ENCODE measurements at regions not wholly inside any gene's neighbourhood (a gene's known extent, or its start where the extent isn't known, plus 50 kb on each side); places are given as distances from the start of the nearest gene placed in this dataset.

GRCh38 chr10:53166325-53166724 lies 393.7 kb upstream of the MBL2 start:
- TF ChIP-seq CTCF (IDR thresholded peaks at IDR 0.05 in 8 of 11, conservative IDR thresholded peaks at IDR 0.05 in 3 of 11): no peak
- no peak for TF ChIP-seq POLR2AphosphoS5 (IDR thresholded peaks at IDR 0.05)
- TF ChIP-seq POLR2A (IDR thresholded peaks at IDR 0.05): no peak
